ENCODE measurements at regions not wholly inside any gene's neighbourhood (a gene's known extent, or its start where the extent isn't known, plus 50 kb on each side); places are given as distances from the start of the nearest gene placed in this dataset.

- TF ChIP-seq CTCF (IDR thresholded peaks at IDR 0.05; ENCODE audit: borderline replicate concordance, insufficient read depth, low read depth, low read length) = no peak
- H3K4me3 ChIP-seq (ENCODE audit: low read depth, low read length) = no peak overlapping the region
Measured at GRCh38 chr2:176414641-176415040, 145.4 kb downstream of the MTX2 start.

GRCh38 chr2:176415174-176415895, 146.1 kb downstream of the MTX2 start:
- no peak overlapping the region for H3K4me3 ChIP-seq (ENCODE audit: low read depth, low read length)
- no peak for TF ChIP-seq CTCF (IDR thresholded peaks at IDR 0.05; ENCODE audit: borderline replicate concordance, insufficient read depth, low read depth, low read length)

- no peak for TF ChIP-seq CTCF (IDR thresholded peaks at IDR 0.05; ENCODE audit: borderline replicate concordance, insufficient read depth, low read depth, low read length)
- no peak overlapping the region for H3K4me3 ChIP-seq (ENCODE audit: low read depth, low read length)
Measured at GRCh38 chr2:176415937-176416499, 146.8 kb downstream of the MTX2 start.

- no peak for TF ChIP-seq CTCF (IDR thresholded peaks at IDR 0.05; ENCODE audit: borderline replicate concordance, insufficient read depth, low read depth, low read length)
- H3K4me3 ChIP-seq (ENCODE audit: low read depth, low read length) = no peak overlapping the region
Measured at GRCh38 chr2:176418768-176419167, 149.5 kb downstream of the MTX2 start.

GRCh38 chr2:176419591-176420071, 150.4 kb downstream of the MTX2 start:
- H3K4me3 ChIP-seq (ENCODE audit: low read depth, low read length) = no peak overlapping the region
- TF ChIP-seq CTCF (IDR thresholded peaks at IDR 0.05; ENCODE audit: borderline replicate concordance, insufficient read depth, low read depth, low read length) = no peak

GRCh38 chr2:176421297-176422050, 152.2 kb downstream of the MTX2 start:
- H3K4me3 ChIP-seq (ENCODE audit: low read depth, low read length) = no peak overlapping the region
- no peak for TF ChIP-seq CTCF (IDR thresholded peaks at IDR 0.05; ENCODE audit: borderline replicate concordance, insufficient read depth, low read depth, low read length)

Measured in GM12875 (cell line).